HG02623 (cell line): ENCODE measurements at regions not wholly inside any gene's neighbourhood (a gene's known extent, or its start where the extent isn't known, plus 50 kb on each side); places are given as distances from the start of the nearest gene placed in this dataset.
"Not testable (repeated sequence)": the region's sequence is repeated elsewhere in the genome, so short reads cannot be mapped to it uniquely, and the experiment has no call there.

Source experiments
- ATAC-seq: cut with Tn5 transposase; IDR thresholded peaks from one replicate; pipeline ENCODE4 v1.9.1; 2021; ENCODE audit warnings: moderate library complexity; ENCODE audit not compliant: unreplicated experiment

DNA sequence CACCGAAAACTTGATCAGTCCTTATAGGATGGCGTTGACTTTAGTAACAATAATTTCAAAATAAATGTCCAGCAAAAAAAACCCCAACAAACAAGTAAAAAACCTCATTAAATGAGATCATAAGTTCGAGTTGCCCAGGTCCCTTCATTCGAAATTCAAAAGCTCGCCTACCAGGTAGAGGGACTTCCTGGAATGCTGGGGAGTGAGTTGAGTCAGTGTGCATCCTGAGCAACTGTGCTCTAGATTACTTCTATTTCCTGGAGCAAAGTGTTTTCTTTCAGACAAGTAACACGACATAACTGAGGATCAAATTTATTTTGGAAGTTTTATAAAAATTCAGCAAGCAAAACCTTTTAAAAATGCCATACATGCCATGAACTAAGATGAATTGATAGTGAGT, 511.9 kb upstream of the CITED2 start:
- no peak for ATAC-seq

- ATAC-seq: no peak
Observed at GRCh38 chr6:139885909-139886308, 511.5 kb upstream of the CITED2 start.

DNA sequence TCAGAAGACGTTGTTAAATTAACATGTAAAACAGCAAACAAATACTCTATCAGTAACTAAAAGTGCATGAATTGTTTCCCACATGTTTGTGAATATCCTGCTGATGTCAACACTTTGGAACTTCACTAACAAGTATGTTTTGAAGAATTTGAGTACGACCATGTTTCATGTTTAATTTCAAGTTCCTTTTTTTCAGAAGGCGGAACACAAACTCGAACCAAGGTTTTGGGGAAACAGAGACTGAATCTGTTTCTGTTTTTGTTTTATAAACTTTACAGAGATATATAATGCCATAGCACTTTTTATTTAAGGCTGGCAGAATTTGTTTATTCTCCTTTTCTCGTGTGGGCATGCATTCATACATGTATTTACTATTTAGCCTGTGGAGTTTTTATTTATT, 509.3 kb upstream of the CITED2 start:
- no peak for ATAC-seq

- ATAC-seq: peak; percentile 58
Observed at GRCh38 chr6:139882977-139883728, 508.7 kb upstream of the CITED2 start.

- ATAC-seq: no peak
Observed at GRCh38 chr6:139882234-139882633, 507.8 kb upstream of the CITED2 start.

GRCh38 chr6:139881728-139882211, 507.3 kb upstream of the CITED2 start:
- peak; percentile 70 for ATAC-seq

DNA sequence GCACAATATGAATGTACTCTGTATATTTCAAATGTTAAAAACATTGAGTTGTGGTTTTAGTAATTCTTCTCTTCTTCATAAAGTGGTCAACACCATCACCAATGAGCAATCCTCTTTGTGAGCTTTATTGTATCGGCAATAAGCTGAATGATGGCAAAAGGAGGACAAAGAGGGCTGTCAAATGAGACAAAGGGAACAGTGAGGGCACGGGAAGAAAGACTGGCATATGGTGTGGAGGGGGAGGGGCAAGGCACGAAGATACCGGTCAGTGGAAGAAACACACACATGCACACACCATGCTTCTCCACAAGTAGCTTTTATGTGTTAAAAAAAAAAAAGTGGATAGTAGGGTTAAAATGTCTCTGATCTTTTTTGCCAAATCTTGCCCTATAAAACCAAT, 506.8 kb upstream of the CITED2 start:
- no peak for ATAC-seq

DNA sequence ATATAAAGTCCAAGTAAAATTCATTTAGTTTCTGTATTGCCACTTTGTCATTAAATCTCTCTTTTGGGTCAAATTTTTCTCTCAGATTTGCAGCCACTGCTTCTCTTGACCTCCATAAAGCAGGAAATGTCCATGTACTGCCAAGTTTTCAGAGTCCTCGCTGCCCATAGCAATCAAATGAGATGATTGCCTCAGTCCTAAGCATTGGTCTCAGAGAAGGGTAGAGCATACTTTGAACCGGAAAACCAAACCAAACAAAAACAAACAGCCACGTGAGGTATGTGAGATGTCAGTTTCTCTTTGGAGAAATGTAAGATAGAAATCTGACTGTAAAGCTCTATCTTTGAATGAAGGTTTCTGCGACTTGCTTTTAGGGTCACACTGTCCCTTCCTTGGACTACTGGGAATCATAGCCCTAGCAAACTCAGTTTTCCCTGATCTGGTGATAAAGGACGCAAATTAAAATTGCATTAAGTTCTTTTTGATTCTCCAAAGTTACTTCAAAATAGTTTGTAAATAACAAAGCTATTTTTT, 505.4 kb upstream of the CITED2 start:
- no peak for ATAC-seq

GRCh38 chr6:139879241-139879640, 504.8 kb upstream of the CITED2 start:
- not testable (repeated sequence) for ATAC-seq

- ATAC-seq: no peak
Observed at GRCh38 chr6:139877828-139878405, 503.5 kb upstream of the CITED2 start.

DNA sequence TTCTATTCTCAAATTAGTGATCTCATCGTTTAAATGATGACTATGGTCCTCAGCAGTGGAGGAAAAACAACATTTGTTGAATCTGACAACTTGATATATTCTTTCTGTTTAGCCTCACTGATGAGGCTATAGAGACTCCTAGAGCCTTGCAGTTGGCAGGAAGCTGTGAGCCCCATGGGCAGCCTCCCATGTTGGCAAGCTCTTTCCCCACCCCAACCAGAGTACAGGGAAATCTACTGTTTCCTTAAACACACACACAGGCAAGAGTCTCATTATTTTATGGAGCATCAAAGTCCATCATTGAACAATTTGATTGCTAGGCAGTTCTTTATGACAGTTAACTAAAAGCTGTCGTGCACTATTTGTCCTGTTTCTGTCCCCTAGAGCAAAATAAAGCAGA, 498.2 kb upstream of the CITED2 start:
- ATAC-seq: no peak

GRCh38 chr6:139871803-139872510, 497.5 kb upstream of the CITED2 start:
- ATAC-seq: no peak

DNA sequence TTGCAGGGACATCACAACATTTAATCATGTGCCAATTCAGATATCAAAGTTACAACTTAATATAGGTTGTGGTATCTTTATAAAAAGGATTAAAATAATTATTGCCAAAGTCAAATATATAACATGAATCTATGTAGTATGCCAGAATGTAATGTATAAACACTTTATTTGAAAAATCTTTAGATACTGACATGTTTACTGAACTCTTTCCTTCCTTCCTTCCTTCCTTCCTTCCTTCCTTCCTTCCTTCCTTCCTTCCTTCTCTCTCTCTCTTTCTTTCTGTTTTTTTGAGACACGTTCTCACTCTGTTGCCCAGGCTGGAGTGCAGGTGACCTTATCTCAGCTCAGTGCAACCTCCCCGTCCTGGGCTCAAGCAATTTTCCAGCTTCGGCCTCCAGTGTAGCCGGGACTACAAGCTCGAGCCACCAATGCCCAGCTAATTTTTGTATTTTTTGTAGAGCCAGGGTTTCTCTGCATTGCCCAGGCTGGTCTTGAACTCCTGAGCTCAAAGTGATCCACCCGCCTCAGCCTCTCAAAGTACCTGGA, 496.8 kb upstream of the CITED2 start:
- no peak for ATAC-seq

DNA sequence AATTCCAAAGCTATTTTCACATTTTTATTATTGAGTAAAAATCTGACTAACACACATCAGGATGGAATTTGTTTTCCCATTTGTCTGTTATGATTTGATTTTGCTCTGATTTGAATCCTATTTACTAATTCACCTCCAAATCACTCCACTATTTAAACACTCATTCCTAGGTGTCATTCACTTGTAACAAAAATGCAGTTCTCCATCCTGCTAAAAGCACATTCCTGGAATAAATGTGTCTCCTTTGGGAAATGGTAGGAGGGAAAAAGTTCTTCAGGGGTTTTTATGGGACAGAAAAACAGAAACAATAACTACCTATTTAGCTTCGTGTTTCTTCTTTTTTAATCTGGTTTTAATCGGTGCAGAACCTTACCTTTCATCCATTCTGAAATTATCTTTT, 494.1 kb upstream of the CITED2 start:
- no peak for ATAC-seq

DNA sequence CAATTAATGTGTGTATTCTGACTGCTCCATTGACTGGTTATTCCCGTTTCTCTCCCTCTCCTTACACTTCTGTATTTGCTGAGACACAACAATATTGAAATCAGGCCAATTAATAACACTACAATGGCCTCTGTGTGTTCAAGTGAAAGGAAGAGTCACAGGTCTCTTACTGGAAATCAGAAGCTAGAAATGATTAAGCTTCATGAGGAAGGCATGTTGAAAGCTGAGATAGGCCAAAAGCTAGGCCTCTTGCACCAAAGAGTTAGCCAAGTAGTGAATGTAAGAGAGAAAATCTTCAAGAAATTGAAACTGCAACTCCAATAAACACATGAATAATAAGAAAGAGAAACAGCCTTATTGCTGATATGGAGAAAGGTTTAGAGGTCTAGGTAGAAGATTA, 489.5 kb upstream of the CITED2 start:
- no peak for ATAC-seq

GRCh38 chr6:139863346-139863745, 488.9 kb upstream of the CITED2 start:
- ATAC-seq: no peak

DNA sequence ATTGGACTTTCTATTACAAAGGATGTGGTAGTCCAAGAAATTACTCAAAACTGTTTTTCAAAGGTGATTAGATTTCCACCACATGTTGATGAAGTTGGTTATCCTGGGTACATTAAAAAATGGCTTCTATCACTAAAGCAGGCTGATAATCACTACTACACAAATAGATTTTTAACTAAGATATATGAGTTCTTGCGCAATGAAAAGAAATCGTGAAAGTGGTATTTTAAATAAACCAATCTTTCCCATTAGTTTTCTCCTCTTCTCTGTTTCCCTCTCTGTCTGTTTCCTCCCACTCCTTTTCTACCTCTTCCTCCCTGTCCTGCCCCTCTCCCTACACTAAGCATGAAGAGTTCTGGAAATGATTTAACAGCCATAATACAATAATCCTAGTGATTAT, 487.9 kb upstream of the CITED2 start:
- ATAC-seq: no peak

GRCh38 chr6:139860203-139860602, 485.8 kb upstream of the CITED2 start:
- ATAC-seq: no peak

DNA sequence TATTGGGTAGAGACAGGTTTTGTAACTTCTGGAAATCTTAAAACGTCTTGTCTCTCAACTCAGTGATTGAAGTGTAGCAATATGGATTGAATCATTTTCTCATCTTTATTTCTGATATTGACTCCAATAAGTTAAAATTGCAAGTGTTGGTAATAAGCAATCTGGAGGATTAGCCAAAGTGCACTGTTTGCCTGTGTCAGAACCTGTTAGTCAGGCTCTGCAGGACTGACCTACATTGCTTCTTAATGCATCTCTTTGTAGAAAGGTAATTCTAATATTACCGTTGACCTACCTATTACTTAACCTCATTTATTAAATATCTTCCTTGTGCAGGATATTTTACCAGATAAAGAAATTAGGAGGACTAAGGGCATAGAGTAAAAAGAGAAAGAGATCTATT, 484.0 kb upstream of the CITED2 start:
- no peak for ATAC-seq

DNA sequence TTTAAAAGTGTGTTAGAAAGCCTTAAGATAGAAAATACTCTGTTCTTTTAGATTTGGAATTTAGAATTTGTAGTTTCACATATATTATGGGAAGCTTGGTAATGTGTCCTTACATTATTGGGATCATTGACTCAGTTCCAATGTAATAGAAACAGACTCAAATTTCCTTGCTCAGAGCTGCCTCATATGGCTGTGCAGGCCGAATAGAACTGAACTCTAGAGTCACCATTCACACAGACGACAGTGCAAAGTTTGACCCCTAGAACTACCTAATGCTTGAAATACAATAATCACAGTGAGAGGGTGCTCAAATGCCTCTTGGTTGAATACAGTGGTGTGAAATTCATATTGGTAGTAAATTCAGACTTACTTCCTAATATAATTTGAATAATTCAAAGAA, 482.7 kb upstream of the CITED2 start:
- no peak for ATAC-seq

GRCh38 chr6:139856562-139856961, 482.1 kb upstream of the CITED2 start:
- ATAC-seq: no peak
